GM23248 (cell line): ENCODE measurements at regions not wholly inside any gene's neighbourhood (a gene's known extent, or its start where the extent isn't known, plus 50 kb on each side); places are given as distances from the start of the nearest gene placed in this dataset.

Experiments used
- EZH2 ChIP-seq: fragments of 200-600 bp; sonication (generic); IDR thresholded peaks from 2 replicates; pipeline ENCODE4 v1.6.1; 2018; ENCODE audit warnings: antibody characterized with exemption, mild to moderate bottlenecking; ENCODE audit not compliant: insufficient read depth, poor library complexity, severe bottlenecking
- EZH2phosphoT487 ChIP-seq: fragments of 200-600 bp; sonication (generic); IDR thresholded peaks from 2 replicates; pipeline ENCODE4 v1.6.1; 2018; ENCODE audit warnings: antibody characterized with exemption, moderate library complexity, mild to moderate bottlenecking, low read depth; ENCODE audit not compliant: insufficient read depth

GRCh38 chr11:81476345-81476744, 1257.3 kb downstream of the FAM181B start:
- no peak for TF ChIP-seq EZH2
- no peak for TF ChIP-seq EZH2phosphoT487
